Adrenal gland (tissue), 5 donors: ENCODE measurements at regions not wholly inside any gene's neighbourhood (a gene's known extent, or its start where the extent isn't known, plus 50 kb on each side); places are given as distances from the start of the nearest gene placed in this dataset.

ENCODE experiments used
- POLR2A ChIP-seq, 2 donors: fragments of 450-650 bp; IDR thresholded peaks; one replicate each; pipeline ENCODE4 v1.6.1; 2017; ENCODE audit warnings: antibody characterized with exemption in 2 of 2, mild to moderate bottlenecking in 2 of 2, moderate library complexity in 1 of 2
- TF ChIP-seq, protein P1 (sequence below), 6 experiments: fragments of 450-650 bp in 4 of 6; fragments of 200-600 bp in 2 of 6; sonication (generic) in 1 of 6; IDR thresholded peaks; 1 replicate in 5 of 6; 2 replicates in 1 of 6; pipeline versions ENCODE4 v1.5.1 to v1.8.0; 2016 to 2021; ENCODE audit warnings: antibody characterized with exemption in 6 of 6, mild to moderate bottlenecking in 2 of 6, moderate library complexity in 1 of 6
- donor health status: DM: no; HTN: no; CAD: no.

DNA sequence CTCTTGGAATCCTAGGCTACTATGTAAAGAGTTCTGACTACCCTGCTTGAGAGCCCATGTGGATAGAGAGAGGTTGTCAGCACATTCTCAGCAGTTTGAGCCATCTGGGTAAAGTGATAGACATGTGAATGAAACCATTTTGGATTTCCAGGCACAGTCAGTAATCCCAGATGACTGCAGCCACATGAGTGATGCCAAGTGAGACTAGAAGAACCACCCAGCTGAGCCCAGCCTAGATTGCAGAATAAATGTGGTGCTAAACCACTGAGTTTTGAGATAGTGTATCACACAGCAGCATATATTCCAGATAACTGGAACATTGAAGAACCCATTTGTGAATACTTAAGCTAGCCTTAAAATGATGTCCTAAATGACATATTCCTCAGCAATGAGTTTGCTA, 166.2 kb downstream of the ATP6V1G3 start:
- TF ChIP-seq, protein P1, sequence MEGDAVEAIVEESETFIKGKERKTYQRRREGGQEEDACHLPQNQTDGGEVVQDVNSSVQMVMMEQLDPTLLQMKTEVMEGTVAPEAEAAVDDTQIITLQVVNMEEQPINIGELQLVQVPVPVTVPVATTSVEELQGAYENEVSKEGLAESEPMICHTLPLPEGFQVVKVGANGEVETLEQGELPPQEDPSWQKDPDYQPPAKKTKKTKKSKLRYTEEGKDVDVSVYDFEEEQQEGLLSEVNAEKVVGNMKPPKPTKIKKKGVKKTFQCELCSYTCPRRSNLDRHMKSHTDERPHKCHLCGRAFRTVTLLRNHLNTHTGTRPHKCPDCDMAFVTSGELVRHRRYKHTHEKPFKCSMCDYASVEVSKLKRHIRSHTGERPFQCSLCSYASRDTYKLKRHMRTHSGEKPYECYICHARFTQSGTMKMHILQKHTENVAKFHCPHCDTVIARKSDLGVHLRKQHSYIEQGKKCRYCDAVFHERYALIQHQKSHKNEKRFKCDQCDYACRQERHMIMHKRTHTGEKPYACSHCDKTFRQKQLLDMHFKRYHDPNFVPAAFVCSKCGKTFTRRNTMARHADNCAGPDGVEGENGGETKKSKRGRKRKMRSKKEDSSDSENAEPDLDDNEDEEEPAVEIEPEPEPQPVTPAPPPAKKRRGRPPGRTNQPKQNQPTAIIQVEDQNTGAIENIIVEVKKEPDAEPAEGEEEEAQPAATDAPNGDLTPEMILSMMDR (IDR thresholded peaks at IDR 0.05) = no peak
- TF ChIP-seq POLR2A (IDR thresholded peaks at IDR 0.05) = no peak
